ENCODE measurements at regions not wholly inside any gene's neighbourhood (a gene's known extent, or its start where the extent isn't known, plus 50 kb on each side); places are given as distances from the start of the nearest gene placed in this dataset.

GRCh38 chr15:95872366-95872771 is 458.1 kb upstream of the NR2F2 start:
- no peak for DNase-seq (ENCODE audit: low read depth in 1 of 2, low spot score in 2 of 2)
- Histone ChIP-seq H3K4me1 (replicated peaks) (no peaks in the 10 kb centered on the region), H3K27me3 (replicated peaks) (no peaks in the 10 kb centered on the region), H3K27ac (no peak overlapping the region), H3K9me3 (replicated peaks) (no peaks in the 10 kb centered on the region), H3K4me3 (no peak overlapping the region), H3K36me3 (no peaks in the 10 kb centered on the region)

DNA sequence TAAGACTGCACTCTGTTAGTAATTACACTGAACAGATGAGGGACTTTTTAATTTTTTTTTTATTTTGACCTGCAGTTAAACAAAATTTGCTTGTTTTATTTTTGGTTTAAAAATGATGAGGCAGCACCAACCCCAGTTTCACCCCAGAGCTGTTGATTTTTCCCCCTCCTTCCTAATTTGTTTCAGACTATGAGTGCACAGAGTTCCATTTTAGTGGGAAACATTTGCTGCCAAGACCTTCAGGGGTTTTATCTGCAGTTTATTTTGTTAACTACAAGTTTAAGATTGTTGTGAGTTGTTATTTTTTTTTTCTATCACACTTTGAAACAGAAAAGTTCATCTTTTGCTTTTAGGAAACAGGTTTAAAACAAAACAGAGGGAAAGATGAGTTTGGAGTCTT is 455.9 kb upstream of the NR2F2 start:
- Histone ChIP-seq H3K4me1 (replicated peaks) (no peaks in the 10 kb centered on the region), H3K27ac (no peak overlapping the region), H3K4me3 (no peak overlapping the region), H3K36me3 (no peaks in the 10 kb centered on the region), H3K27me3 (replicated peaks) (no peaks in the 10 kb centered on the region), H3K9me3 (replicated peaks) (no peaks in the 10 kb centered on the region)
- DNase-seq (ENCODE audit: low read depth in 1 of 2, low spot score in 2 of 2) = no peak

- no peak for DNase-seq (ENCODE audit: low read depth in 1 of 2, low spot score in 2 of 2)
- Histone ChIP-seq H3K4me1 (replicated peaks) (no peaks in the 10 kb centered on the region), H3K27me3 (replicated peaks) (no peaks in the 10 kb centered on the region), H3K4me3 (no peak overlapping the region), H3K9me3 (replicated peaks) (no peaks in the 10 kb centered on the region; the same call in 1 of the 2 replicates), H3K27ac (no peak overlapping the region), H3K36me3 (no peaks in the 10 kb centered on the region)
Observed at GRCh38 chr15:95875121-95875643, 455.3 kb upstream of the NR2F2 start.

GRCh38 chr15:95880031-95880570 is 450.4 kb upstream of the NR2F2 start:
- Histone ChIP-seq H3K27ac (no peak overlapping the region), H3K27me3 (replicated peaks) (no peaks in the 10 kb centered on the region), H3K9me3 (replicated peaks) (no peaks in the 10 kb centered on the region; the same call in 1 of the 2 replicates), H3K4me1 (replicated peaks) (no peaks in the 10 kb centered on the region), H3K4me3 (no peak overlapping the region), H3K36me3 (no peaks in the 10 kb centered on the region)
- DNase-seq (ENCODE audit: low read depth in 1 of 2, low spot score in 2 of 2) = no peak

GRCh38 chr15:95880630-95881029 is 449.9 kb upstream of the NR2F2 start:
- H3K27me3 ChIP-seq (replicated peaks) = no peaks in the 10 kb centered on the region
- no peaks in the 10 kb centered on the region for H3K36me3 ChIP-seq
- H3K4me1 ChIP-seq (replicated peaks) = no peaks in the 10 kb centered on the region
- no peaks in the 10 kb centered on the region; the same call in 1 of the 2 replicates for H3K9me3 ChIP-seq (replicated peaks)
- no peak overlapping the region for H3K4me3 ChIP-seq
- no peak for DNase-seq (ENCODE audit: low read depth in 1 of 2, low spot score in 2 of 2)
- H3K27ac ChIP-seq = no peak overlapping the region

DNA sequence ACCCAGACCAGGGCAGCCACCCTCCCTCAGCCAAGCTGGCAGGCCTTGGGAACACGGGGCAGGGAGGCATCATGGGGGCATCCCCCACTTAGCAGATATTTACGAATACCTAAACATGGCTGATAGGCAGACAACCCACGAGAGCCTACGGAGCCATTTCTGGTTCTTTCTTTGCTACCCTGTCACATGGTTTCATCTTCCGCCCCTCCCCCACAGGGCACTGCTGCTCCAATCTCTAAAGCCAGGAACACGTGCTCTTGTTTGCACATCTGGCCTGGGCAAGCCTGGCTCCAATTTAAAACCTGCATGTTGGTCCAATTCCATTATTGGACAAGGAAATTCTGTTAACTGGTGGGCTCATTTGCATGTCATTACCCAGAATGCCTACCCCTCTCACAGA is 447.4 kb upstream of the NR2F2 start:
- no peak for DNase-seq (ENCODE audit: low read depth in 1 of 2, low spot score in 2 of 2)
- no peaks in the 10 kb centered on the region for H3K4me1 ChIP-seq (replicated peaks)

DNA sequence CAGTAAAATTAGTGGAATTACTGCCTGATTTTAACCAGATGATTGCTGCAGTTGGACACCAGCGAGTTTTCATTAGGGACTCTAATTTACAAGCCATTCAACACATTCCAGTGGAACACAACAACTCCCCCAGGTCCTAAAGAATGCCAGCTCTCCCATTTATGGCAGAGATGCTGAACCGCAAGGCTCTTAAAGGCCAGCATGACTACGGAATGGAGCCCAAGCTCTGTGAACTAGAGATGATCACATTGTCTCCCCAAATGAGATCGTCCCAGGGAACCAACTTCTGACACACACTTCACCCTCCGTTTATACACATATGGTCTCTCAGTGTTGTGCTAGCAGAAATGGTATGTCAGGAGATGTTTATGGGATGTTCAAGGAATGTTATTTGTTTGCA is 446.2 kb upstream of the NR2F2 start:
- H3K36me3 ChIP-seq = no peaks in the 10 kb centered on the region
- H3K4me3 ChIP-seq = no peak overlapping the region
- DNase-seq (ENCODE audit: low read depth in 1 of 2, low spot score in 2 of 2) = no peak
- no peaks in the 10 kb centered on the region; the same call in 1 of the 2 replicates for H3K9me3 ChIP-seq (replicated peaks)
- no peaks in the 10 kb centered on the region for H3K27me3 ChIP-seq (replicated peaks)
- no peaks in the 10 kb centered on the region for H3K4me1 ChIP-seq (replicated peaks)
- H3K27ac ChIP-seq = no peak overlapping the region

More for the DNA sequence above, 447.4 kb upstream of the NR2F2 start:
- Histone ChIP-seq H3K36me3 (no peaks in the 10 kb centered on the region), H3K27ac (no peak overlapping the region), H3K27me3 (replicated peaks) (no peaks in the 10 kb centered on the region), H3K9me3 (replicated peaks) (no peaks in the 10 kb centered on the region; the same call in 1 of the 2 replicates), H3K4me3 (no peak overlapping the region)

GRCh38 chr15:95887666-95888390 is 442.7 kb upstream of the NR2F2 start:
- no peaks in the 10 kb centered on the region for H3K9me3 ChIP-seq (replicated peaks)
- no peaks in the 10 kb centered on the region for H3K36me3 ChIP-seq
- no peaks in the 10 kb centered on the region for H3K27me3 ChIP-seq (replicated peaks)
- no peaks in the 10 kb centered on the region for H3K4me1 ChIP-seq (replicated peaks)
- H3K27ac ChIP-seq = no peak overlapping the region
- DNase-seq (ENCODE audit: low read depth in 1 of 2, low spot score in 2 of 2) = no peak
- H3K4me3 ChIP-seq = no peak overlapping the region

- no peak overlapping the region for H3K27ac ChIP-seq
- no peaks in the 10 kb centered on the region for H3K4me1 ChIP-seq (replicated peaks)
- H3K36me3 ChIP-seq = no peaks in the 10 kb centered on the region
- no peak overlapping the region for H3K4me3 ChIP-seq
- DNase-seq (ENCODE audit: low read depth in 1 of 2, low spot score in 2 of 2) = no peak
- H3K27me3 ChIP-seq (replicated peaks) = no peaks in the 10 kb centered on the region
- no peaks in the 10 kb centered on the region for H3K9me3 ChIP-seq (replicated peaks)
Observed at GRCh38 chr15:95888762-95889161, 441.7 kb upstream of the NR2F2 start.

- Histone ChIP-seq H3K9me3 (replicated peaks) (no peaks in the 10 kb centered on the region), H3K36me3 (no peaks in the 10 kb centered on the region), H3K27me3 (replicated peaks) (no peaks in the 10 kb centered on the region), H3K4me1 (replicated peaks) (no peaks in the 10 kb centered on the region), H3K4me3 (no peak overlapping the region), H3K27ac (no peak overlapping the region)
- peak in 1 of 2 experiments; percentile 1 for DNase-seq (ENCODE audit: low read depth in 1 of 2, low spot score in 2 of 2)
Observed at GRCh38 chr15:95894407-95894956, 436.0 kb upstream of the NR2F2 start.

- Histone ChIP-seq H3K9me3 (replicated peaks) (no peaks in the 10 kb centered on the region), H3K4me3 (no peak overlapping the region), H3K27me3 (replicated peaks) (no peaks in the 10 kb centered on the region), H3K4me1 (replicated peaks) (no peaks in the 10 kb centered on the region), H3K36me3 (no peaks in the 10 kb centered on the region), H3K27ac (no peak overlapping the region)
- no peak for DNase-seq (ENCODE audit: low read depth in 1 of 2, low spot score in 2 of 2)
Observed at GRCh38 chr15:95895508-95895907, 435.0 kb upstream of the NR2F2 start.

DNA sequence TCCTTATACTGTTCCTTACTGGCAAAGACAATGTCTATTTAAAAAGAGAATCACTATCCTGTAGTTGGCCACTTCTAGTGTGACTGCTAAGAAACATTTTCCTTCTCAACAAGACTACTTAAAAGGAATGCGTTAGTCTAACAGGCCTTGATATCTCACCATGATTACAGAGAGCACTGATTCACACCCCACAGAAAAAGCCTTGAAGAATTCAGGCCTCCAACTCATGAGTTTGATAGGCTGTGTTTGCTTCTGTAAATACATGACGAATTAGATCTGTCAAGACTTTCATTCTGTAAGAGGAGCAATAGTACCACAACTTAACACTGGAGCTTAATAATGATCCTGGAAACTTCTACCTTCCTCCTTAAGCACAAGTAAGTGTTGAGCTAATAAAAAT is 432.8 kb upstream of the NR2F2 start:
- H3K4me1 ChIP-seq (replicated peaks) = no peaks in the 10 kb centered on the region
- DNase-seq (ENCODE audit: low read depth in 1 of 2, low spot score in 2 of 2) = no peak

DNA sequence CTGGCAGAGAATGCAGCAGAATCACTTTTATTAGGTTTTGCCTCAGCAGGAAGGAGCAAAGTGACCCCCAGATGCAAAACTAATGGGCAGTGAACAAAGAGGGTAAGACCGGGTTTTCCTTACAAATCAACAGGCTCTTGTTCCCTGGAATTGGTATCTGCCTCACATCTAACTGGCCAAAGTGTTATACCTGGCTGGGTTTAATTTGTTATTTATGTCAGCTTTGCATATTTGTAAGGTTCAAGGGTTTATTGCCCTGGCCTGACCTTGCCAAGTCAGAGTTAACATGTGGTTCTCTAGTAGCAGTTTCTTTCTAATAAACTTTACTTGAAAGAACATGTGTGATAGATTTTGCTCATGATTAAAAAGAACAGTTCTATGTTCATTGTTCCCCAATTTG is 431.7 kb upstream of the NR2F2 start:
- Histone ChIP-seq H3K9me3 (replicated peaks) (no peaks in the 10 kb centered on the region), H3K4me1 (replicated peaks) (no peaks in the 10 kb centered on the region), H3K27ac (no peak overlapping the region), H3K27me3 (replicated peaks) (no peaks in the 10 kb centered on the region), H3K4me3 (no peak overlapping the region), H3K36me3 (no peaks in the 10 kb centered on the region)
- no peak for DNase-seq (ENCODE audit: low read depth in 1 of 2, low spot score in 2 of 2)

More for the DNA sequence above, 432.8 kb upstream of the NR2F2 start:
- H3K27ac ChIP-seq = no peak overlapping the region
- H3K27me3 ChIP-seq (replicated peaks) = no peaks in the 10 kb centered on the region
- no peaks in the 10 kb centered on the region for H3K9me3 ChIP-seq (replicated peaks)
- H3K36me3 ChIP-seq = no peaks in the 10 kb centered on the region
- H3K4me3 ChIP-seq = no peak overlapping the region

- no peak overlapping the region for H3K4me3 ChIP-seq
- no peak overlapping the region for H3K27ac ChIP-seq
- no peaks in the 10 kb centered on the region for H3K36me3 ChIP-seq
- H3K27me3 ChIP-seq (replicated peaks) = no peaks in the 10 kb centered on the region
- no peaks in the 10 kb centered on the region for H3K4me1 ChIP-seq (replicated peaks)
- H3K9me3 ChIP-seq (replicated peaks) = no peaks in the 10 kb centered on the region
- DNase-seq (ENCODE audit: low read depth in 1 of 2, low spot score in 2 of 2) = no peak
Observed at GRCh38 chr15:95901271-95901670, 429.2 kb upstream of the NR2F2 start.
